ENCODE measurements at regions not wholly inside any gene's neighbourhood (a gene's known extent, or its start where the extent isn't known, plus 50 kb on each side); places are given as distances from the start of the nearest gene placed in this dataset.

DNA sequence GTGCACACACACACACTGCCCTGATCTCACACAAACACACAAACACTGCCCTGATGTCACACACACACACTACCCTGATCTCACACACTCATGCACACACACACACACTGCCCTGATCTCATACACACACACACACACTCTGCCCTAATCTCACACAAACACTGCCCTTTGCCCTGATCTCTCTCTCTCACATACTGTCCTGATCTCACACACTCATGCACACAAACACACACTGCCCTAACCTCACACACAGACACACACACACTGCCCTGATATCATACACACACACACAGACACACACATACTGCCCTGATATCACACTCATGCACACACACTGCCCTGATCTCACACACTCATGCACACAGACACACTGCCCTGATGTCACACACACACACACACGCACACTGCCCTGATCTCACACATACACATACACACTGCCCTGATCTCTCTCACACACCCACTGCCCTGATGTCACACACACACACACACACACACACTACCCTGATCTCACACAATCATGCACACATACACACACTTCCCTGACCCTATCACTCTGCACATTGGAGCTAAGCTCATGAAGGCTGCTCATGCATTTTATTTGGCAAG is 97.6 kb upstream of the DIO3 start:
- Histone ChIP-seq H3K4me3 (no peak overlapping the region), H3K27ac (no peak overlapping the region), H3K36me3 (no peaks in the 10 kb centered on the region), H3K27me3 (peaks cover 3 to 55% (median 20%) of the 10 kb centered on the region in 3 donors), H3K9me3 (no peaks in the 10 kb centered on the region), H3K4me1 (peaks cover 7 to 9% (median 9%) of the 10 kb centered on the region in 4 donors)
- intact Hi-C loops (cut with DNase I; ENCODE audit: low total_unique reads): no loop called here
- DNase-seq: no peak
- no peak for TF ChIP-seq EP300 (IDR thresholded peaks at IDR 0.05)
- TF ChIP-seq, protein P1, sequence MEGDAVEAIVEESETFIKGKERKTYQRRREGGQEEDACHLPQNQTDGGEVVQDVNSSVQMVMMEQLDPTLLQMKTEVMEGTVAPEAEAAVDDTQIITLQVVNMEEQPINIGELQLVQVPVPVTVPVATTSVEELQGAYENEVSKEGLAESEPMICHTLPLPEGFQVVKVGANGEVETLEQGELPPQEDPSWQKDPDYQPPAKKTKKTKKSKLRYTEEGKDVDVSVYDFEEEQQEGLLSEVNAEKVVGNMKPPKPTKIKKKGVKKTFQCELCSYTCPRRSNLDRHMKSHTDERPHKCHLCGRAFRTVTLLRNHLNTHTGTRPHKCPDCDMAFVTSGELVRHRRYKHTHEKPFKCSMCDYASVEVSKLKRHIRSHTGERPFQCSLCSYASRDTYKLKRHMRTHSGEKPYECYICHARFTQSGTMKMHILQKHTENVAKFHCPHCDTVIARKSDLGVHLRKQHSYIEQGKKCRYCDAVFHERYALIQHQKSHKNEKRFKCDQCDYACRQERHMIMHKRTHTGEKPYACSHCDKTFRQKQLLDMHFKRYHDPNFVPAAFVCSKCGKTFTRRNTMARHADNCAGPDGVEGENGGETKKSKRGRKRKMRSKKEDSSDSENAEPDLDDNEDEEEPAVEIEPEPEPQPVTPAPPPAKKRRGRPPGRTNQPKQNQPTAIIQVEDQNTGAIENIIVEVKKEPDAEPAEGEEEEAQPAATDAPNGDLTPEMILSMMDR (IDR thresholded peaks at IDR 0.05): no peak
- TF ChIP-seq POLR2A (IDR thresholded peaks at IDR 0.05): no peak
- no peak for TF ChIP-seq POLR2AphosphoS5 (IDR thresholded peaks at IDR 0.05)
- 62 to 97% (median 80%) methylated on average over 1 of the region's 1 CpG for WGBS, 5 donors

GRCh38 chr14:101464310-101464983 is 96.8 kb upstream of the DIO3 start:
- peaks cover 0 to 48% (median 12%) of the 10 kb centered on the region in 3 donors for H3K27me3 ChIP-seq
- no peaks in the 10 kb centered on the region for H3K36me3 ChIP-seq
- no peak overlapping the region for H3K27ac ChIP-seq
- intact Hi-C loops (cut with DNase I; ENCODE audit: low total_unique reads): no loop called here
- TF ChIP-seq POLR2A (IDR thresholded peaks at IDR 0.05) (no peak), EP300 (IDR thresholded peaks at IDR 0.05) (no peak), POLR2AphosphoS5 (IDR thresholded peaks at IDR 0.05) (no peak)
- TF ChIP-seq, protein P1 (IDR thresholded peaks at IDR 0.05): no peak
- 65 to 80% (median 66%) methylated on average over 13 to 17 of the region's 17 CpGs for WGBS, 5 donors
- no peak overlapping the region for H3K4me3 ChIP-seq
- H3K4me1 ChIP-seq: peaks cover 0 to 1% (median under 1%) of the 10 kb centered on the region in 4 donors
- peak in 1 of 2 donors; percentile 15 for DNase-seq
- H3K9me3 ChIP-seq: no peaks in the 10 kb centered on the region

DNA sequence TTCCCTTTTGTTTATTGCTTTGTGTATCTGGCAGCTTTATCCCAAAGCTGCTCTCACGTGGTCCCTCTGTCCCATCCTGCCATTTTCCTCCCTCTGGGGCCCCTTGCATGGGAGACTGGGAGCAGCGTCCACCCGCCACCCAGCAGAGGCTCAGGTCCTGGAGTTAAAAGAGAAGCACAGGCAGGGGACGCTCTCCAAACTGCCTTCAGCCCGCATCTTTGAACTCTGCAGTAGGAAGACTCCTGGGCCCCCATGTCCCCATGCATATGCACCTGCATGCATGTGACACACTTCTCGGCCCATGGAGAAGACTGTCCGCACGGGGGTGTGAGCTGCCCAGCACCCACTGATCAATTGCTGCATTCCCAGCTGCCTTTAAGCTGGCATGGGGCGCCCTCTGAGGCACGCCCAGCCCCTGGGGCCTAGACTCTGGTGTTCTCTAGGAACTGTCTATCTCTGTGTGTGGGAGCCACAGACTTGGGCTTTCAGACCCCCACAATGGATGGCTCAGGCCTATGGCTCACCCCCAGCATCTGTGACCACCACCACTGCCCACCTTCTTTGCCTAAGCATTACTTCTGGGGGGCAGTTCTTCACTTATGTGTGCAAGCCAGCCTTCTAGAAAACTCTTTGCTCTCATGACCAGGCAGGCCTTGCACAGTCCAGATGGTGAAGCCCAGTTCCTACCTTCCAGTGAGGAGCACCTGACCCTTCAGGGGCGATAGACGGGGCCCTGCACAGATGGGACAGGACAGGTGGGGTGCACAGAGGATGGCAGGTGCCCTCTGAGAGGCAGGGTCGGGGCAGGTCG is 96.1 kb upstream of the DIO3 start:
- Histone ChIP-seq H3K4me3 (no peak overlapping the region), H3K9me3 (no peaks in the 10 kb centered on the region), H3K36me3 (no peaks in the 10 kb centered on the region), H3K27ac (no peak overlapping the region), H3K27me3 (peaks cover 0 to 40% (median 9%) of the 10 kb centered on the region in 3 donors), H3K4me1 (no peaks in the 10 kb centered on the region)
- intact Hi-C loops (cut with DNase I; ENCODE audit: low total_unique reads): no loop called here
- TF ChIP-seq POLR2A (IDR thresholded peaks at IDR 0.05): no peak
- TF ChIP-seq POLR2AphosphoS5 (IDR thresholded peaks at IDR 0.05): no peak
- no peak for TF ChIP-seq EP300 (IDR thresholded peaks at IDR 0.05)
- TF ChIP-seq, protein P1 (IDR thresholded peaks at IDR 0.05): no peak
- WGBS, 5 donors: 69 to 84% (median 78%) methylated on average over 9 to 14 of the region's 14 CpGs
- DNase-seq: peak in 1 of 2 donors; percentile 20

- intact Hi-C loops (cut with DNase I; ENCODE audit: low total_unique reads): no loop called here
- TF ChIP-seq POLR2AphosphoS5 (IDR thresholded peaks at IDR 0.05) (no peak), POLR2A (IDR thresholded peaks at IDR 0.05) (no peak), EP300 (IDR thresholded peaks at IDR 0.05) (no peak)
- TF ChIP-seq, protein P1 (IDR thresholded peaks at IDR 0.05): no peak
- no peaks in the 10 kb centered on the region for H3K4me1 ChIP-seq
- H3K4me3 ChIP-seq: no peak overlapping the region
- no peaks in the 10 kb centered on the region for H3K36me3 ChIP-seq
- H3K27ac ChIP-seq: no peak overlapping the region
- H3K27me3 ChIP-seq: peaks cover 0 to 33% (median 1%) of the 10 kb centered on the region in 3 donors
- DNase-seq: peak in 1 of 2 donors; percentile 10
- H3K9me3 ChIP-seq: no peaks in the 10 kb centered on the region
- WGBS, 5 donors: 67 to 86% (median 74%) methylated on average over 9 of the region's 9 CpGs
Measured at GRCh38 chr14:101465795-101466448, 95.4 kb upstream of the DIO3 start.
